NCI-H2196 (cell line): ENCODE measurements at regions not wholly inside any gene's neighbourhood (a gene's known extent, or its start where the extent isn't known, plus 50 kb on each side); places are given as distances from the start of the nearest gene placed in this dataset.
"Not testable (repeated sequence)": the region's sequence is repeated elsewhere in the genome, so short reads cannot be mapped to it uniquely, and the experiment has no call there.

Experiments used
- DNase-seq: peaks from one replicate; lab custom pipeline; 2025; ENCODE audit not compliant: unreplicated experiment; lab: John Stamatoyannopoulos, UW

- no peak for DNase-seq
Observed at GRCh38 chr4:179165862-179166261, 1723.6 kb upstream of the AGA start.

GRCh38 chr4:179170308-179170707, 1728.1 kb upstream of the AGA start:
- DNase-seq, result not testable (repeated sequence)

GRCh38 chr4:179182741-179183140, 1740.5 kb upstream of the AGA start:
- DNase-seq, result no peak

- DNase-seq, result no peak
Observed at GRCh38 chr4:179195887-179196286, 1753.7 kb upstream of the AGA start.

GRCh38 chr4:179196511-179196910, 1754.3 kb upstream of the AGA start:
- DNase-seq, result no peak

GRCh38 chr4:179200681-179201080, 1758.4 kb upstream of the AGA start:
- no peak for DNase-seq

GRCh38 chr4:179225594-179225993, 1783.4 kb upstream of the AGA start:
- no peak for DNase-seq

- DNase-seq, result no peak
Observed at GRCh38 chr4:179248821-179249220, 1806.6 kb upstream of the AGA start.

- no peak for DNase-seq
Observed at GRCh38 chr4:179268791-179269190, 1826.6 kb upstream of the AGA start.

GRCh38 chr4:179272282-179272681, 1830.0 kb upstream of the AGA start:
- no peak for DNase-seq

- no peak for DNase-seq
Observed at GRCh38 chr4:179278647-179279046, 1836.4 kb upstream of the AGA start.

- DNase-seq, result no peak
Observed at GRCh38 chr4:179285696-179286095, 1843.5 kb upstream of the AGA start.

- no peak for DNase-seq
Observed at GRCh38 chr4:179291657-179292056, 1849.4 kb upstream of the AGA start.

GRCh38 chr4:179292468-179292867, 1850.2 kb upstream of the AGA start:
- DNase-seq, result no peak

GRCh38 chr4:179307297-179308136, 1865.3 kb upstream of the AGA start:
- peak; percentile 1 for DNase-seq

GRCh38 chr4:179313823-179314222, 1871.6 kb upstream of the AGA start:
- no peak for DNase-seq

- DNase-seq, result no peak
Observed at GRCh38 chr4:179325181-179325580, 1882.9 kb upstream of the AGA start.

GRCh38 chr4:179328627-179329026, 1886.4 kb upstream of the AGA start:
- no peak for DNase-seq

GRCh38 chr4:179331362-179331761, 1889.1 kb upstream of the AGA start:
- DNase-seq, result no peak

- DNase-seq, result no peak
Observed at GRCh38 chr4:179344861-179345260, 1902.6 kb upstream of the AGA start.

GRCh38 chr4:179352221-179352620, 1910.0 kb upstream of the AGA start:
- DNase-seq, result no peak

GRCh38 chr4:179353786-179354185, 1911.5 kb upstream of the AGA start:
- DNase-seq, result no peak

GRCh38 chr4:179361978-179362486, 1919.8 kb upstream of the AGA start:
- DNase-seq, result no peak
